HT-29 (cell line): ENCODE measurements at regions not wholly inside any gene's neighbourhood (a gene's known extent, or its start where the extent isn't known, plus 50 kb on each side); places are given as distances from the start of the nearest gene placed in this dataset.
"Not testable (repeated sequence)": the region's sequence is repeated elsewhere in the genome, so short reads cannot be mapped to it uniquely, and the experiment has no call there.

Experiments used
- DNase-seq: peaks from one replicate; pipeline ENCODE4 v3.0.0-alpha.2; 2015; ENCODE audit warnings: low spot score

- DNase-seq = no peak
Observed at GRCh38 chr10:121369616-121370015, 228.6 kb downstream of the FGFR2 start.

GRCh38 chr10:121371836-121372235, 226.4 kb downstream of the FGFR2 start:
- no peak for DNase-seq

GRCh38 chr10:121373411-121373810, 224.8 kb downstream of the FGFR2 start:
- DNase-seq = no peak

- no peak for DNase-seq
Observed at GRCh38 chr10:121374121-121374520, 224.1 kb downstream of the FGFR2 start.

GRCh38 chr10:121375172-121375571, 223.1 kb downstream of the FGFR2 start:
- no peak for DNase-seq

- no peak for DNase-seq
Observed at GRCh38 chr10:121378251-121378801, 219.9 kb downstream of the FGFR2 start.

GRCh38 chr10:121379013-121379412, 219.2 kb downstream of the FGFR2 start:
- DNase-seq = no peak

- no peak for DNase-seq
Observed at GRCh38 chr10:121380211-121380610, 218.0 kb downstream of the FGFR2 start.

- not testable (repeated sequence) for DNase-seq
Observed at GRCh38 chr10:121382029-121382520, 216.2 kb downstream of the FGFR2 start.

GRCh38 chr10:121385136-121385535, 213.1 kb downstream of the FGFR2 start:
- DNase-seq = no peak

GRCh38 chr10:121392657-121393056, 205.6 kb downstream of the FGFR2 start:
- no peak for DNase-seq

- no peak for DNase-seq
Observed at GRCh38 chr10:121393522-121393921, 204.7 kb downstream of the FGFR2 start.

GRCh38 chr10:121400507-121400906, 197.7 kb downstream of the FGFR2 start:
- DNase-seq = not testable (repeated sequence)

- DNase-seq = no peak
Observed at GRCh38 chr10:121403527-121403926, 194.7 kb downstream of the FGFR2 start.

GRCh38 chr10:121404611-121405010, 193.6 kb downstream of the FGFR2 start:
- DNase-seq = no peak

- no peak for DNase-seq
Observed at GRCh38 chr10:121405096-121405495, 193.1 kb downstream of the FGFR2 start.

- no peak for DNase-seq
Observed at GRCh38 chr10:121405549-121405948, 192.7 kb downstream of the FGFR2 start.

- no peak for DNase-seq
Observed at GRCh38 chr10:121405953-121406352, 192.3 kb downstream of the FGFR2 start.

GRCh38 chr10:121406823-121407545, 191.3 kb downstream of the FGFR2 start:
- peak; percentile 69 for DNase-seq

- DNase-seq = no peak
Observed at GRCh38 chr10:121409466-121410104, 188.7 kb downstream of the FGFR2 start.

GRCh38 chr10:121411004-121411403, 187.2 kb downstream of the FGFR2 start:
- DNase-seq = no peak

GRCh38 chr10:121413951-121414350, 184.3 kb downstream of the FGFR2 start:
- DNase-seq = no peak
